Ovary (tissue), 3 donors: ENCODE measurements at regions not wholly inside any gene's neighbourhood (a gene's known extent, or its start where the extent isn't known, plus 50 kb on each side); places are given as distances from the start of the nearest gene placed in this dataset.

Experiments
- EP300 ChIP-seq: sonication (generic); formaldehyde crosslinking; IDR thresholded peaks from one replicate; pipeline ENCODE4 v1.6.1; 2017; ENCODE audit warnings: antibody characterized with exemption
- POLR2A ChIP-seq: fragments of 450-650 bp; IDR thresholded peaks from one replicate; pipeline ENCODE4 v1.6.1; 2017; ENCODE audit warnings: antibody characterized with exemption, mild to moderate bottlenecking, moderate library complexity
- TF ChIP-seq, protein P1 (sequence below), 3 donors: fragments of 450-650 bp in 2 of 3; fragments of 200-600 bp in 1 of 3; IDR thresholded peaks; one replicate each; pipeline versions ENCODE4 v1.5.1 to v1.8.0; 2016 to 2022; ENCODE audit warnings: antibody characterized with exemption in 3 of 3, mild to moderate bottlenecking in 1 of 3
- donor health status: DM: no; HTN: no; CAD: no.

DNA sequence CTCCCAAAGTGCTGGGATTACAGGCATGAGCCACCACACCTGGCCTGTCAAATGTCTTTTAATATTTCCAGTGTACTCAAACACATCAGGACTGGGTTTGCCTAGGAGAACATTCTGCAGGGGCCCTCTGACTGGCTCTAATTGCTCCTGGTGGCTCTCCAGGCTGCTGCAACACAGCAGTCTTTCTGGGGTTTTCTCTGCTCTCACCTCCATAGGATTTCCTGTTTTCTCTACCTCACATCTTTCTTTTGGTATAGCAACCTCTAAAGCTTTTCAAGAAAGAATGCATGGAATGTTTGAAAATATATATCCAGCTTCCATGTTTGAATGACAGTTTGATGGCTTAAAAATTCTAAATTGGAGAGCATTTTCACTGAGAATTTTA lies 83.3 kb upstream of the IGSF10 start:
- TF ChIP-seq EP300 = no peak
- TF ChIP-seq, protein P1, sequence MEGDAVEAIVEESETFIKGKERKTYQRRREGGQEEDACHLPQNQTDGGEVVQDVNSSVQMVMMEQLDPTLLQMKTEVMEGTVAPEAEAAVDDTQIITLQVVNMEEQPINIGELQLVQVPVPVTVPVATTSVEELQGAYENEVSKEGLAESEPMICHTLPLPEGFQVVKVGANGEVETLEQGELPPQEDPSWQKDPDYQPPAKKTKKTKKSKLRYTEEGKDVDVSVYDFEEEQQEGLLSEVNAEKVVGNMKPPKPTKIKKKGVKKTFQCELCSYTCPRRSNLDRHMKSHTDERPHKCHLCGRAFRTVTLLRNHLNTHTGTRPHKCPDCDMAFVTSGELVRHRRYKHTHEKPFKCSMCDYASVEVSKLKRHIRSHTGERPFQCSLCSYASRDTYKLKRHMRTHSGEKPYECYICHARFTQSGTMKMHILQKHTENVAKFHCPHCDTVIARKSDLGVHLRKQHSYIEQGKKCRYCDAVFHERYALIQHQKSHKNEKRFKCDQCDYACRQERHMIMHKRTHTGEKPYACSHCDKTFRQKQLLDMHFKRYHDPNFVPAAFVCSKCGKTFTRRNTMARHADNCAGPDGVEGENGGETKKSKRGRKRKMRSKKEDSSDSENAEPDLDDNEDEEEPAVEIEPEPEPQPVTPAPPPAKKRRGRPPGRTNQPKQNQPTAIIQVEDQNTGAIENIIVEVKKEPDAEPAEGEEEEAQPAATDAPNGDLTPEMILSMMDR (IDR thresholded peaks at IDR 0.05) = no peak
- TF ChIP-seq POLR2A = no peak
